ENCODE measurements at regions not wholly inside any gene's neighbourhood (a gene's known extent, or its start where the extent isn't known, plus 50 kb on each side); places are given as distances from the start of the nearest gene placed in this dataset.
"Not testable (repeated sequence)": the region's sequence is repeated elsewhere in the genome, so short reads cannot be mapped to it uniquely, and the experiment has no call there.

GRCh38 chr3:87121856-87122255 is 105.3 kb upstream of the CHMP2B start:
- Histone ChIP-seq H3K27me3 (no peaks in the 10 kb centered on the region), H3K4me1 (no peaks in the 10 kb centered on the region), H3K9me3 (no peaks in the 10 kb centered on the region), H3K4me3 (no peak overlapping the region), H3K27ac (no peak overlapping the region), H3K36me3 (no peaks in the 10 kb centered on the region)
- no peak for DNase-seq
- intact Hi-C loops (cut with DNase I), result no loop called here
- WGBS, 2 donors, result 63 to 72% methylated on average over 2 of the region's 2 CpGs
- TF ChIP-seq EP300 (IDR thresholded peaks at IDR 0.05) (no peak), POLR2A (IDR thresholded peaks at IDR 0.05) (no peak), POLR2AphosphoS5 (IDR thresholded peaks at IDR 0.05) (no peak)
- TF ChIP-seq, protein P1, sequence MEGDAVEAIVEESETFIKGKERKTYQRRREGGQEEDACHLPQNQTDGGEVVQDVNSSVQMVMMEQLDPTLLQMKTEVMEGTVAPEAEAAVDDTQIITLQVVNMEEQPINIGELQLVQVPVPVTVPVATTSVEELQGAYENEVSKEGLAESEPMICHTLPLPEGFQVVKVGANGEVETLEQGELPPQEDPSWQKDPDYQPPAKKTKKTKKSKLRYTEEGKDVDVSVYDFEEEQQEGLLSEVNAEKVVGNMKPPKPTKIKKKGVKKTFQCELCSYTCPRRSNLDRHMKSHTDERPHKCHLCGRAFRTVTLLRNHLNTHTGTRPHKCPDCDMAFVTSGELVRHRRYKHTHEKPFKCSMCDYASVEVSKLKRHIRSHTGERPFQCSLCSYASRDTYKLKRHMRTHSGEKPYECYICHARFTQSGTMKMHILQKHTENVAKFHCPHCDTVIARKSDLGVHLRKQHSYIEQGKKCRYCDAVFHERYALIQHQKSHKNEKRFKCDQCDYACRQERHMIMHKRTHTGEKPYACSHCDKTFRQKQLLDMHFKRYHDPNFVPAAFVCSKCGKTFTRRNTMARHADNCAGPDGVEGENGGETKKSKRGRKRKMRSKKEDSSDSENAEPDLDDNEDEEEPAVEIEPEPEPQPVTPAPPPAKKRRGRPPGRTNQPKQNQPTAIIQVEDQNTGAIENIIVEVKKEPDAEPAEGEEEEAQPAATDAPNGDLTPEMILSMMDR (IDR thresholded peaks at IDR 0.05), result no peak

GRCh38 chr3:87120881-87121280 is 106.2 kb upstream of the CHMP2B start:
- Histone ChIP-seq H3K27me3 (no peaks in the 10 kb centered on the region), H3K9me3 (no peaks in the 10 kb centered on the region), H3K27ac (no peak overlapping the region), H3K4me1 (no peaks in the 10 kb centered on the region), H3K36me3 (no peaks in the 10 kb centered on the region), H3K4me3 (no peak overlapping the region)
- 66 to 70% methylated on average over 2 of the region's 2 CpGs for WGBS, 2 donors
- intact Hi-C loops (cut with DNase I), result no loop called here
- DNase-seq, result no peak
- TF ChIP-seq, protein P1 (IDR thresholded peaks at IDR 0.05), result no peak

DNA sequence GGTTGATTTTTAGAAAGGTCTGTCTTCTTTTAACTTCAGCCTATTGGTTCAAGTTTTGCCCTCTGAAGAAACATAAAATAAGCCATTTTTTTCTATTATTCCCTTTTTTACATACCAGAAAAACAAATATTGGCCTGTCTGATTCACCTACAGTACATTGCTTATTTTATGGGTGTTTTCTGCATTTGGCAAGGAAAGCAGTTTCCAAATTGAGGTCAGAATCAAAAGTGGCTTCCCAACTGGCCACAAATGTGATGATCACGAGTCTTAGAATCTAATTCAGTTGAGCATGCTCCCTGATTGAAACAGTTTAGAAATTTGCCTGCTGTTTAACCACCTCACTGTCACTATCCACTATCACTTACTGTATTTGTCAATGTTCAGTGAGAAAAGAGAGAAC is 106.9 kb upstream of the CHMP2B start:
- no peaks in the 10 kb centered on the region for H3K4me1 ChIP-seq
- intact Hi-C loops (cut with DNase I), result no loop called here

GRCh38 chr3:87109465-87109864 is 117.6 kb upstream of the CHMP2B start:
- no peak overlapping the region for H3K4me3 ChIP-seq
- no peaks in the 10 kb centered on the region for H3K9me3 ChIP-seq
- no peak overlapping the region for H3K27ac ChIP-seq
- TF ChIP-seq EP300 (IDR thresholded peaks at IDR 0.05), result no peak
- TF ChIP-seq POLR2AphosphoS5 (IDR thresholded peaks at IDR 0.05), result no peak
- no peak for TF ChIP-seq POLR2A (IDR thresholded peaks at IDR 0.05)
- TF ChIP-seq, protein P1 (IDR thresholded peaks at IDR 0.05), result no peak
- H3K4me1 ChIP-seq, result no peaks in the 10 kb centered on the region
- no peaks in the 10 kb centered on the region for H3K27me3 ChIP-seq
- intact Hi-C loops (cut with DNase I), result no loop called here
- WGBS, 2 donors, result 56 to 65% methylated on average over 1 of the region's 1 CpG
- DNase-seq, result no peak
- no peaks in the 10 kb centered on the region for H3K36me3 ChIP-seq

More for the DNA sequence above, 106.9 kb upstream of the CHMP2B start:
- no peaks in the 10 kb centered on the region for H3K9me3 ChIP-seq
- DNase-seq, result no peak
- no peak overlapping the region for H3K4me3 ChIP-seq
- no peaks in the 10 kb centered on the region for H3K27me3 ChIP-seq
- TF ChIP-seq POLR2AphosphoS5 (IDR thresholded peaks at IDR 0.05) (no peak), EP300 (IDR thresholded peaks at IDR 0.05) (no peak), POLR2A (IDR thresholded peaks at IDR 0.05) (no peak)
- TF ChIP-seq, protein P1 (IDR thresholded peaks at IDR 0.05), result no peak
- 46 to 57% methylated on average over 1 of the region's 1 CpG for WGBS, 2 donors
- H3K27ac ChIP-seq, result no peak overlapping the region
- no peaks in the 10 kb centered on the region for H3K36me3 ChIP-seq

GRCh38 chr3:87101861-87102625 is 111.1 kb upstream of the VGLL3 start:
- 78 to 85% methylated on average over 6 of the region's 6 CpGs for WGBS, 2 donors
- Histone ChIP-seq H3K4me3 (no peak overlapping the region), H3K4me1 (no peaks in the 10 kb centered on the region), H3K27me3 (no peaks in the 10 kb centered on the region), H3K36me3 (no peaks in the 10 kb centered on the region), H3K9me3 (no peaks in the 10 kb centered on the region), H3K27ac (no peak overlapping the region)
- intact Hi-C loops (cut with DNase I), result no loop called here
- TF ChIP-seq POLR2A (IDR thresholded peaks at IDR 0.05) (no peak), POLR2AphosphoS5 (IDR thresholded peaks at IDR 0.05) (no peak), EP300 (IDR thresholded peaks at IDR 0.05) (no peak)
- TF ChIP-seq, protein P1 (IDR thresholded peaks at IDR 0.05), result no peak
- no peak for DNase-seq

- H3K36me3 ChIP-seq; H3K27me3 ChIP-seq; intact Hi-C loops (cut with DNase I); DNase-seq; H3K4me1 ChIP-seq; H3K9me3 ChIP-seq; H3K4me3 ChIP-seq; H3K27ac ChIP-seq: not testable (repeated sequence)
- WGBS, 2 donors, result 85 to 94% methylated on average over 9 of the region's 9 CpGs
Observed at GRCh38 chr3:87097733-87098132, 106.8 kb upstream of the VGLL3 start.
